Inferior parietal cortex (tissue), 1 donor: ENCODE measurements at regions not wholly inside any gene's neighbourhood (a gene's known extent, or its start where the extent isn't known, plus 50 kb on each side); places are given as distances from the start of the nearest gene placed in this dataset.

Experiments
- DNase-seq: peaks from one replicate; pipeline ENCODE4 v3.0.0-alpha.2; 2016; ENCODE audit errors: extremely low spot score

- DNase-seq: peak; percentile 57
Observed at GRCh38 chr15:26376243-26376642, 396.6 kb downstream of the GABRB3 start.

- peak; percentile 33 for DNase-seq
Observed at GRCh38 chr15:26374806-26375205, 398.1 kb downstream of the GABRB3 start.

- DNase-seq: no peak
Observed at GRCh38 chr15:26372706-26373105, 400.2 kb downstream of the GABRB3 start.

GRCh38 chr15:26365077-26365476 is 407.8 kb downstream of the GABRB3 start:
- DNase-seq: no peak

- no peak for DNase-seq
Observed at GRCh38 chr15:26359855-26360254, 413.0 kb downstream of the GABRB3 start.

- DNase-seq: no peak
Observed at GRCh38 chr15:26358708-26359107, 414.2 kb downstream of the GABRB3 start.

GRCh38 chr15:26357653-26358052 is 415.2 kb downstream of the GABRB3 start:
- DNase-seq: no peak

- peak; percentile 11 for DNase-seq
Observed at GRCh38 chr15:26355472-26356074, 417.3 kb downstream of the GABRB3 start.

- no peak for DNase-seq
Observed at GRCh38 chr15:26352909-26353308, 420.0 kb downstream of the GABRB3 start.

GRCh38 chr15:26352406-26352805 is 420.5 kb downstream of the GABRB3 start:
- DNase-seq: no peak

- DNase-seq: no peak
Observed at GRCh38 chr15:26325495-26325894, 447.4 kb downstream of the GABRB3 start.

- DNase-seq: no peak
Observed at GRCh38 chr15:26323566-26323965, 449.3 kb downstream of the GABRB3 start.

GRCh38 chr15:26318689-26319088 is 454.2 kb downstream of the GABRB3 start:
- DNase-seq: no peak

GRCh38 chr15:26314577-26314976 is 451.4 kb upstream of the ATP10A start:
- no peak for DNase-seq

GRCh38 chr15:26311710-26312236 is 448.6 kb upstream of the ATP10A start:
- DNase-seq: peak; percentile 9

- DNase-seq: no peak
Observed at GRCh38 chr15:26298659-26299170, 435.6 kb upstream of the ATP10A start.

- DNase-seq: no peak
Observed at GRCh38 chr15:26298010-26298658, 435.0 kb upstream of the ATP10A start.

GRCh38 chr15:26295336-26296085 is 432.4 kb upstream of the ATP10A start:
- DNase-seq: peak; percentile 27

- DNase-seq: no peak
Observed at GRCh38 chr15:26294059-26294689, 431.0 kb upstream of the ATP10A start.

- no peak for DNase-seq
Observed at GRCh38 chr15:26287381-26287780, 424.3 kb upstream of the ATP10A start.

- DNase-seq: no peak
Observed at GRCh38 chr15:26280281-26280680, 417.2 kb upstream of the ATP10A start.

GRCh38 chr15:26261966-26262365 is 398.8 kb upstream of the ATP10A start:
- no peak for DNase-seq
